ENCODE measurements at regions not wholly inside any gene's neighbourhood (a gene's known extent, or its start where the extent isn't known, plus 50 kb on each side); places are given as distances from the start of the nearest gene placed in this dataset.

- TF ChIP-seq MAX (IDR thresholded peaks at IDR 0.05): no peak
- peak; percentile 58 for TF ChIP-seq CEBPB (IDR thresholded peaks at IDR 0.05)
Observed at GRCh38 chr4:158035662-158036195, 137.1 kb downstream of the GASK1B start.

- TF ChIP-seq TAF1 (IDR thresholded peaks at IDR 0.05; ENCODE audit: low read depth) (no peak), RAD21 (IDR thresholded peaks at IDR 0.05; ENCODE audit: low read depth) (no peak), NFIC (IDR thresholded peaks at IDR 0.05) (no peak), CREB1 (IDR thresholded peaks at IDR 0.05; ENCODE audit: low read depth) (no peak), TCF12 (IDR thresholded peaks at IDR 0.05; ENCODE audit: low read depth) (no peak), ZBTB7A (IDR thresholded peaks at IDR 0.05; ENCODE audit: low read depth) (no peak), CEBPB (IDR thresholded peaks at IDR 0.05) (no peak), FOXM1 (IDR thresholded peaks at IDR 0.05; ENCODE audit: borderline replicate concordance, low read depth) (no peak), EGR1 (IDR thresholded peaks at IDR 0.05) (no peak), REST (IDR thresholded peaks at IDR 0.05; ENCODE audit: low read depth) (no peak), USF1 (IDR thresholded peaks at IDR 0.05) (no peak), YY1 (IDR thresholded peaks at IDR 0.05; ENCODE audit: low read depth) (no peak), TEAD4 (IDR thresholded peaks at IDR 0.05) (no peak), MAX (IDR thresholded peaks at IDR 0.05) (no peak), EP300 (IDR thresholded peaks at IDR 0.05; ENCODE audit: borderline replicate concordance) (no peak)
Observed at GRCh38 chr4:158033416-158034120, 139.3 kb downstream of the GASK1B start.

GRCh38 chr4:158032733-158033415 is 140.0 kb downstream of the GASK1B start:
- TF ChIP-seq EGR1 (IDR thresholded peaks at IDR 0.05): no peak
- TF ChIP-seq TEAD4 (IDR thresholded peaks at IDR 0.05): no peak
- no peak for TF ChIP-seq MAX (IDR thresholded peaks at IDR 0.05)
- no peak for TF ChIP-seq CEBPB (IDR thresholded peaks at IDR 0.05)
- no peak for TF ChIP-seq TAF1 (IDR thresholded peaks at IDR 0.05; ENCODE audit: low read depth)
- no peak for TF ChIP-seq REST (IDR thresholded peaks at IDR 0.05; ENCODE audit: low read depth)
- no peak for TF ChIP-seq YY1 (IDR thresholded peaks at IDR 0.05; ENCODE audit: low read depth)
- no peak for TF ChIP-seq EP300 (IDR thresholded peaks at IDR 0.05; ENCODE audit: borderline replicate concordance)
- no peak for TF ChIP-seq CREB1 (IDR thresholded peaks at IDR 0.05; ENCODE audit: low read depth)

- TF ChIP-seq RAD21 (IDR thresholded peaks at IDR 0.05; ENCODE audit: low read depth) (peak; percentile 3; the same call in 1 of the 2 replicates), USF1 (IDR thresholded peaks at IDR 0.05) (peak; percentile 52), MAX (IDR thresholded peaks at IDR 0.05) (peak; percentile 66), ZBTB7A (IDR thresholded peaks at IDR 0.05; ENCODE audit: low read depth) (no peak), EGR1 (IDR thresholded peaks at IDR 0.05) (no peak), YY1 (IDR thresholded peaks at IDR 0.05; ENCODE audit: low read depth) (no peak), CREB1 (IDR thresholded peaks at IDR 0.05; ENCODE audit: low read depth) (no peak), CEBPB (IDR thresholded peaks at IDR 0.05) (no peak), NFIC (IDR thresholded peaks at IDR 0.05) (peak; percentile 86), FOXM1 (IDR thresholded peaks at IDR 0.05; ENCODE audit: borderline replicate concordance, low read depth) (peak; percentile 36; the same call in 1 of the 2 replicates), REST (IDR thresholded peaks at IDR 0.05; ENCODE audit: low read depth) (no peak), EP300 (IDR thresholded peaks at IDR 0.05; ENCODE audit: borderline replicate concordance) (peak; percentile 77), TAF1 (IDR thresholded peaks at IDR 0.05; ENCODE audit: low read depth) (no peak), TEAD4 (IDR thresholded peaks at IDR 0.05) (peak; percentile 50), TCF12 (IDR thresholded peaks at IDR 0.05; ENCODE audit: low read depth) (peak; percentile 52; the same call in 1 of the 2 replicates)
Observed at GRCh38 chr4:158025131-158025530, 147.7 kb downstream of the GASK1B start.

Measured in Ishikawa (cell line).